BLaER1 (cell line): ENCODE measurements at regions not wholly inside any gene's neighbourhood (a gene's known extent, or its start where the extent isn't known, plus 50 kb on each side); places are given as distances from the start of the nearest gene placed in this dataset.
"Not testable (repeated sequence)": the region's sequence is repeated elsewhere in the genome, so short reads cannot be mapped to it uniquely, and the experiment has no call there.

Source experiments
- H3K27ac ChIP-seq: shearing (Covaris generic); formaldehyde crosslinking; 2 replicates; pipeline ENCODE4 v1.8.1; 2022
- H3K27me3 ChIP-seq: shearing (Covaris generic); formaldehyde crosslinking; 2 replicates; pipeline ENCODE4 v1.8.1; 2022
- H3K36me3 ChIP-seq: shearing (Covaris generic); formaldehyde crosslinking; 2 replicates; pipeline ENCODE4 v1.8.1; 2022
- H3K4me1 ChIP-seq: shearing (Covaris generic); formaldehyde crosslinking; 2 replicates; pipeline ENCODE4 v1.8.1; 2022
- H3K4me2 ChIP-seq: shearing (Covaris generic); formaldehyde crosslinking; 2 replicates; pipeline ENCODE4 v1.8.1; 2022
- H3K4me3 ChIP-seq: shearing (Covaris generic); formaldehyde crosslinking; 2 replicates; pipeline ENCODE4 v1.8.1; 2022
- H3K9ac ChIP-seq: shearing (Covaris generic); formaldehyde crosslinking; 2 replicates; pipeline ENCODE4 v1.8.1; 2022
- H3K9me3 ChIP-seq: shearing (Covaris generic); formaldehyde crosslinking; 2 replicates; pipeline ENCODE4 v1.8.1; 2022
- H4K20me1 ChIP-seq: shearing (Covaris generic); formaldehyde crosslinking; 2 replicates; pipeline ENCODE4 v1.8.1; 2022
- Cebpa-rat ChIP-seq: shearing (Covaris generic); IDR thresholded peaks from 2 replicates; pipeline ENCODE4 v1.8.1; 2022

DNA sequence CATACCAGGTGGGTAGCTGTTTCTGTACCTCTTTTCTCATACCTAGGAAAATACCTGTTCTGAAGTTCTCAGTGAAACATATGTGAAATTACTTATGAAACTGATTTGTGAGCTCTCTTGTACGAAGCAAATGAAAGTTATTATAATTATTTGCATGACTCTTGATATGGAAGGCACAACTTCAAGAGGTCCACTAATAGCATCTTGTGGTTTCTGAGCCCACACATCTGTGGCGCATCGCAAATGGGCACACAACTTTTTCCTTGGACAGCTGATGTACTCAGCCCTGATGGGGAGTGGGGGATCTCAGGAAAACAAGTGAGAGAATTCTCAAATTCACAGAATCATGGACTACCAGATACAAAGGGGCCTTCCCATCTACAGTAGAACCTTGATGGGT is 432.3 kb downstream of the CD83 start:
- Histone ChIP-seq H3K4me3 (no peak overlapping the region), H3K27ac (no peak overlapping the region), H3K9me3 (0 out of 2 replicates have a peak, but pooled peaks cover 3% of the 10 kb centered on the region), H3K36me3 (no peaks in the 10 kb centered on the region), H3K27me3 (no peaks in the 10 kb centered on the region), H3K4me2 (no peak overlapping the region), H3K9ac (no peak overlapping the region), H3K4me1 (peaks cover 34% of the 10 kb centered on the region), H4K20me1 (no peaks in the 10 kb centered on the region)
- TF ChIP-seq Cebpa-rat: no peak

DNA sequence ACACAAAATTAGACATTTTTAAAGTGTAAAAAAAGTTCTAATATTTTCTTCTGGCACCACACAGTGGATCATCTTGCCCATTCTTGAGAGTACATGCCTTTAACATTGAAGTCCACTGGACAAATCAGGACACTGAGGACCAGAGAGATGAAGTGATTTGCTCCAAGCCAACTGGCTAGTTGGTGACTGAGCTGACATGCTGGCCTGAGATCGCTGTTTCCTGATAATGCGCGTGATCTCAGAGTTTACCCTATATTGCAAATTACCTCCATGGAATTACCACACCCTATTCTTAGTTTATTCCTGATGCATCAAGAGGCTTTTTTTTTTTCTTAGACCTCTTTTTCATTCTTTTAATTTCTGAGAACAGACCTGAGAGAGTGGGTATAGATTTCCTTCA is 432.8 kb downstream of the CD83 start:
- Histone ChIP-seq H3K4me1 (peaks cover 29% of the 10 kb centered on the region), H3K4me3 (no peak overlapping the region), H3K36me3 (no peaks in the 10 kb centered on the region), H3K27me3 (no peaks in the 10 kb centered on the region), H3K9me3 (0 out of 2 replicates have a peak, but pooled peaks cover 3% of the 10 kb centered on the region), H3K4me2 (peak overlapping the region; percentile 8; the same call in 1 of the 2 replicates), H3K9ac (no peak overlapping the region), H4K20me1 (no peaks in the 10 kb centered on the region), H3K27ac (no peak overlapping the region)
- no peak for TF ChIP-seq Cebpa-rat

DNA sequence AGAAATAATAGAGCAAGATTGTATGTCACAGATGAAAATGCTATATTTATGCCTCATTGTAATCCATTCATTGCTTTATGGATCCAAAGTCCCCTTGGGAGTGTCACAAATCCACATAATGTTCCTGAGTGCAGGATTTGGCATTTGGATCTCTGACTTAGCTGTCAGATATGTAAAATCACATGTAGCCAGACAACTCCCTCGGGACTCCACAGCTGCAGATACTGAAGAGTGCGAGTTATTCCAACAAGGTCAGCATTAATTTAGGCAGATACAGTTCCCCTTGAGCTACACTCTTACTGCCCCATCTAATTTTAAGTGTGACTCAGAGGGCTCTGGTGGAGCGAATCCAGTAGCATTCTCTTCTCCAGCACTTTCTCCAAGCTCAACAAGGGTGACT is 433.2 kb downstream of the CD83 start:
- Histone ChIP-seq H3K4me3 (no peak overlapping the region), H3K27ac (no peak overlapping the region), H4K20me1 (no peaks in the 10 kb centered on the region), H3K4me1 (peaks cover 24% of the 10 kb centered on the region), H3K36me3 (no peaks in the 10 kb centered on the region), H3K4me2 (peak overlapping the region; percentile 8; the same call in 1 of the 2 replicates), H3K9me3 (0 out of 2 replicates have a peak, but pooled peaks cover 3% of the 10 kb centered on the region), H3K27me3 (no peaks in the 10 kb centered on the region), H3K9ac (no peak overlapping the region)
- TF ChIP-seq Cebpa-rat: no peak

DNA sequence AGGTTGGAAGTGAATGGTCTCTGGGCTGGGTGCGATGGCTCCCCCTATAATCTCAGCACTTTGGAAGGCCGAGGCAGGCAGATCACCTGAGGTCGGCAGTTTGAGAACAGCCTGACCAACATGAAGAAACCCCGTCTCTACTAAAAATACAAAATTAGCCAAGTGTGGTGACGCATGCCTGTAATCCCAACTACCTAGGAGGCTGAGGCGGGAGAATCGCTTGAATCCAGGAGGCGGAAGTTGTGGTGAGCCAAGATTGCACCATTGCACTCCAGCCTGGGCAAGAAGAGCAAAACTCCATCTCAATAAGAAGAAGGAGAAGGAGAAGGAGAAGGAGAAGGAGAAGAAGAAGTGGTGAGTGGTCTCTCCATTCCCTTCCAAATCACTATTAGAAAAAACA is 434.0 kb downstream of the CD83 start:
- not testable (repeated sequence) for H4K20me1 ChIP-seq, H3K4me3 ChIP-seq, H3K4me2 ChIP-seq, H3K27me3 ChIP-seq, H3K27ac ChIP-seq, H3K9me3 ChIP-seq, H3K36me3 ChIP-seq, H3K9ac ChIP-seq
- peaks cover 22% of the 10 kb centered on the region for H3K4me1 ChIP-seq

DNA sequence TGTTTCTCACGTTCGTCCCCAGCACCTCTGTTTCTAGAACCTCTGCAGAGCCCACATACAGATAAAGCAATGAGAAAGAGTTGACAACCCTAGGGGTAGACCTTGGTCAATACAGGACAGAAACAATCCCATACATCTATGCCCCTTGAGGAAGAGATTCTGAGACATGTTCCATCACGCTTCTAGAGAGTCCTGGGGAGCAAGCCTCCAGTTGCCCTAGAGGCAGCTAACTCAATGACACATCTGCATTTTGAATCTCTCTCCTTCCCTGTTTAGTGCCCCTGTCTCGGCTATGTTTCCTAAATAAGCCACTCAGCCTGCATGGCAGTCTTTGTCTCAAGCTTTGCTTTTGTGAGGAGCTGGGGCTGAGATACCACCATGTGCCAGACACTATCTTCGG is 435.3 kb downstream of the CD83 start:
- H4K20me1 ChIP-seq: no peaks in the 10 kb centered on the region

DNA sequence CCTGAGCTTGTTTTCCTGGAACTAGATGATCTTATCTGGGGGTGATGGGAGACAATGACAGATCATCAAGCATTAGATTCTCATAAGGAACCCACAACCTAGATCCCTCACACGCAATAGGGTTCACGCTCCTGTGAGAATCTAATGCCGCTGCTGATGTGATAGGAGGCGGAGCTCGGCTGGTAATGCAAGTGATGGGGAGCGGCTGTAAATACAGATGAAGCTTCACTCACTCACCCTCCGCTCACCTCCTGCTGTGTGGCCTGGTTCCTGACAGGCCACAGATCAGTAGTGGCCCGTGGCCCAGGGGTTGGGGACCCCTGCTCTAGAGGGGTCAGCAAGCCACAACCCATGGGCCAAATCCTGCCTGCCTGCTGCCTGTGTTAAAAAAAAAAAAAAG is 435.9 kb downstream of the CD83 start:
- Histone ChIP-seq H3K4me2 (no peak overlapping the region), H3K36me3 (no peaks in the 10 kb centered on the region), H3K4me3 (no peak overlapping the region), H4K20me1 (no peaks in the 10 kb centered on the region), H3K4me1 (peaks cover 22% of the 10 kb centered on the region), H3K9ac (no peak overlapping the region), H3K27ac (no peak overlapping the region), H3K27me3 (no peaks in the 10 kb centered on the region), H3K9me3 (0 out of 2 replicates have a peak, but pooled peaks cover 3% of the 10 kb centered on the region)
- no peak for TF ChIP-seq Cebpa-rat

More for the DNA sequence above, 435.3 kb downstream of the CD83 start:
- Histone ChIP-seq H3K27me3 (no peaks in the 10 kb centered on the region), H3K36me3 (no peaks in the 10 kb centered on the region), H3K4me2 (no peak overlapping the region), H3K9me3 (0 out of 2 replicates have a peak, but pooled peaks cover 3% of the 10 kb centered on the region), H3K9ac (no peak overlapping the region), H3K4me3 (no peak overlapping the region), H3K4me1 (peaks cover 22% of the 10 kb centered on the region), H3K27ac (no peak overlapping the region)
- no peak for TF ChIP-seq Cebpa-rat

DNA sequence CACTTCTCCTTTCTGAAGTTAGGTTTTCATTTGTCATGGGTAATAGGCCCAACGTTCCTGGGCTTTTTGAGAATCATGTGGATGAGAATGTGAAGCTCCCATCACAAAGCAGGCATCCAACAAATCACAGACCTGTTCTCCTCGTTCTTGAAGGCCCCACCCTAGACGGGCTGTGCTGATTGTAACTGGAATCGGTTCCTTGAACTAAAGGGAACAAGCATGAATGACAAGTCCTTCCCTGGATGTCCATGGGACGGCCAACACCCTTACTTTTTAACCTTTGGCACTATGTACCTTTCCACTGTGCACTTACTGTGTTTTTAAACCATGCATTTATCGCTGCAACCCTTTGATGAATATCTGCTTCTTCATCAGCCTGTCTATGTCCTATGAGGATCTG is 438.2 kb downstream of the CD83 start:
- no peaks in the 10 kb centered on the region for H3K27me3 ChIP-seq
- H3K4me3 ChIP-seq: no peak overlapping the region
- no peak for TF ChIP-seq Cebpa-rat
- H3K36me3 ChIP-seq: no peaks in the 10 kb centered on the region
- no peak overlapping the region for H3K9ac ChIP-seq
- 0 out of 2 replicates have a peak, but pooled peaks cover 6% of the 10 kb centered on the region for H3K9me3 ChIP-seq
- H4K20me1 ChIP-seq: no peaks in the 10 kb centered on the region
- no peak overlapping the region for H3K4me2 ChIP-seq
- H3K4me1 ChIP-seq: peaks cover 8% of the 10 kb centered on the region
- H3K27ac ChIP-seq: no peak overlapping the region

DNA sequence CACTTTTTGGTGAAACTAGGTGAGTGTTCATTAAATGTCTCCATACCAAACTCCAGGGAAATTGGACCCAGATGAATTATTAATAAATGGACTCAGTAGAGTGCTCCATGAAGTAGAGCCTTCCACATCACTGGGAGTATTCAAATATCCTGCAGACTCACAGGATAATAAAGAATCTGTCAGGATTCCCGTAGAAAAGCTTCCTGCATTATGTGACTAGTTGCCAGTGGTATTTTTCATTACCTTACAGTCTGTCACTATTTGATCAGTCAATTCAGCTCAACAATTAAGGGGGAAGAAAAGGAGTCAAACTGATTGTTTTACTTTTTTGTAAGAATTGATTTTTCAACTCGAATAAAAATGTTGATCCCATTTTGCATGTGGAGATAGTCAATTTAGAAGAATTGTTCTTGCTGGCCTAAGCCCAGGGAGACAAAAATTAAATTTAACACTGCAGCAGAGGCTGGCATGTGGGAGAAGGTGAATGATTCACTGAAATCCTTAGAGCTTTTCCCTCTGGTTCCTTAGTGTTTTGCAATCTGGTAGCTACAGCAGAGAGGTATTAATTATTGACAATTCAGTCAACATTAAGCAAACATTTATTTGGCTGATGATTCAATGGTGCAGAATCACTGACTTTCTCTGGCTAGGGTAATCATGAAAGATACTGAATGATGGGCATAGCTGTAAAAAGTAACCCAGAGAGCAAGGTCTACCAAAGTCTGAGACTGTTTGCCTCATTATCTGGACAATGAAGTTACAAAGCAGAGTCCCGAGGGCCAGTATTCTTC is 442.4 kb downstream of the CD83 start:
- Histone ChIP-seq H3K27ac (no peak overlapping the region), H3K36me3 (no peaks in the 10 kb centered on the region), H3K9me3 (peaks cover 28% of the 10 kb centered on the region), H3K4me1 (no peaks in the 10 kb centered on the region), H4K20me1 (no peaks in the 10 kb centered on the region), H3K9ac (no peak overlapping the region), H3K4me3 (no peak overlapping the region), H3K4me2 (no peak overlapping the region), H3K27me3 (no peaks in the 10 kb centered on the region)
- TF ChIP-seq Cebpa-rat: no peak

DNA sequence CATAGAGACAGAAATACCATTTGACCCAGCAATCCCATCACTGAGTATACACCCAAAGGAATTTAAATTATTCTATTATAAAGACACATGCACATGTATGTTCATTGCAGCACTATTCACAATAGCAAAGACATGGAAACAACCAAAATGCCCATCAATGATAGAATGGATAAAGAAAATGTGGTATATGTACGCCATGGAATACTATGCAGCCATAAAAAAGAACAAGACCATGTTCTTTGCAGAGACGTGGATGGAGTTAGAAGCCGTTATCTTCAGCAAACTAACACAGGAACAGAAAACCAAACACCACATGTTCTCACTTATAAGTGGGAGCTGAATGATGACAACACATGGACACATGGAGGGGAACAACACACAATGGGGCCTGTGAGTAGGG is 444.0 kb downstream of the CD83 start:
- not testable (repeated sequence) for H3K4me2 ChIP-seq, H3K9ac ChIP-seq, H3K4me1 ChIP-seq, H4K20me1 ChIP-seq, H3K27me3 ChIP-seq, H3K36me3 ChIP-seq, H3K4me3 ChIP-seq, H3K27ac ChIP-seq
- peaks cover 39% of the 10 kb centered on the region for H3K9me3 ChIP-seq

DNA sequence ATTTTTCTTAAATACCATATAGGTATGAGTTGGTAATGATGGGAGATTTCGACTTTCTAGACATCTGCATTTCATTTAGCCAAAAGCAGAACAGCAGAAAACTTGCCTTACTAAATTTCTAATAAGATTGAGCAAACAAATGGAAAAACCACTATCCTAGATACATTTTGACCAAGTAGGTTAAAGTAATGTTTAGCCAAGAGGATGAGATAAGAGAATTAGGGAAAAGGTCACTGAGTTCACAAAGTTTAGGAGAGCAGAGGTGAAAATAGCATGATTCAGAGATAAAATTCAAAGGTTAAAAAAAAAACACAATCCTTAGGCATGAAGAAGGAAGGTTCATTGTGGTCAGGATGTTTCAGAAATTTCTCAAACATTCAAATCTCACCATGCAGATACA is 450.3 kb downstream of the CD83 start:
- peaks cover 15% of the 10 kb centered on the region for H3K4me1 ChIP-seq
- no peak overlapping the region for H3K4me2 ChIP-seq
- no peak overlapping the region for H3K4me3 ChIP-seq
- peaks cover 33% of the 10 kb centered on the region for H3K9me3 ChIP-seq
- H3K9ac ChIP-seq: no peak overlapping the region
- H3K36me3 ChIP-seq: no peaks in the 10 kb centered on the region
- no peak overlapping the region for H3K27ac ChIP-seq
- no peaks in the 10 kb centered on the region for H3K27me3 ChIP-seq
- TF ChIP-seq Cebpa-rat: no peak
- H4K20me1 ChIP-seq: no peaks in the 10 kb centered on the region

DNA sequence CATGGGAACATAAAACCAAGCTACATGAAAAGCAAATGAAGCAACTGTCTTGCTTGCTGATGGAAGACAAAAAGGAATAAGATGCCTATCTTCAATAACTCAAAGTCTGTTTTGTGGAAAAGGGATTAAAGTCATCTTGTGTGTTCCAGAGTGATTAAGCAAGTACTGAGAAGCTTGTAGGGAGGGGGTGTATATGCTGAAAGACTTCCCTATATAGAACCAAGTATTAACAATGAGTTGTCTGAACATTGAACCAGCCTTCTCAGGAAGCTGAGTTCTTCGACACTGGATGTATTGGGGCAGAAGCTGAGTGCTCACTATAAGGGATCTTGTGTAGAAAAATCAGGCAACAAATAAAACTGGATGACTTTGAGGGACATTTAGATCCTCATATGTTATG is 451.8 kb downstream of the CD83 start:
- Histone ChIP-seq H3K9ac (no peak overlapping the region), H3K9me3 (peaks cover 21% of the 10 kb centered on the region), H4K20me1 (no peaks in the 10 kb centered on the region), H3K4me1 (peaks cover 30% of the 10 kb centered on the region), H3K27ac (no peak overlapping the region), H3K4me3 (no peak overlapping the region), H3K4me2 (no peak overlapping the region), H3K27me3 (no peaks in the 10 kb centered on the region), H3K36me3 (no peaks in the 10 kb centered on the region)
- no peak for TF ChIP-seq Cebpa-rat

DNA sequence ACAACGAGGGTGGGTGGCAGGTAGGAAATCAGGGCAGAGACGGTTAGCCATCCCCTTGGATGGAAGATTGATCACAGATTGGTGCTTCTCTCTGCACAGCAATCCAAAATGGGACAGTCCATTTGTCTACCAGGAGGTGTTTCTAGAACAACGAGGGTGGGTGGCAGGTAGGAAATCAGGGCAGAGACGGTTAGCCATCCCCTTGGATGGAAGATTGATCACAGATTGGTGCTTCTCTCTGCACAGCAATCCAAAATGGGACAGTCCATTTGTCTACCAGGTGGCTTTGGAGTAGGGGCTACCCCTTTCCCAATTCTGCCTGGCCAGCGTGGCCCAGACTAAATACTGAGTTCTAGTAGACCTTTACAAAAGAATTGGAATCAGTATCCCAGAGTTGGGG is 452.3 kb downstream of the CD83 start:
- H3K36me3 ChIP-seq, H3K27ac ChIP-seq, H3K4me3 ChIP-seq, H3K9ac ChIP-seq, H4K20me1 ChIP-seq, H3K4me2 ChIP-seq, H3K27me3 ChIP-seq: not testable (repeated sequence)
- Histone ChIP-seq H3K9me3 (peaks cover 16% of the 10 kb centered on the region), H3K4me1 (peaks cover 35% of the 10 kb centered on the region)
